GM06990 (cell line): ENCODE measurements at regions not wholly inside any gene's neighbourhood (a gene's known extent, or its start where the extent isn't known, plus 50 kb on each side); places are given as distances from the start of the nearest gene placed in this dataset.

Experiments
- DNase-seq: peaks from one replicate; pipeline ENCODE4 v3.0.0-alpha.2; 2011; ENCODE audit not compliant: insufficient read length; ENCODE audit errors: extremely low read depth
- H3K27me3 ChIP-seq: replicated peaks from 2 replicates; pipeline ENCODE4 v1.6.0; 2011; ENCODE audit warnings: low read length; ENCODE audit not compliant: control insufficient read depth, insufficient read depth
- H3K36me3 ChIP-seq: 2 replicates; pipeline ENCODE4 v1.5.1; 2011; ENCODE audit warnings: low read length; ENCODE audit not compliant: control insufficient read depth, insufficient read depth
- H3K4me3 ChIP-seq: replicated peaks from 2 replicates; pipeline ENCODE4 v1.5.1; 2011; ENCODE audit warnings: low read depth, mild to moderate bottlenecking, control low read depth, low read length
- CTCF ChIP-seq: IDR thresholded peaks from 2 replicates; pipeline ENCODE4 v1.5.1; 2011; ENCODE audit warnings: low read length, control low read depth, mild to moderate bottlenecking, inconsistent platforms; ENCODE audit not compliant: insufficient read depth, poor library complexity, severe bottlenecking

- Histone ChIP-seq H3K27me3 (no peaks in the 10 kb centered on the region), H3K4me3 (no peak overlapping the region), H3K36me3 (no peaks in the 10 kb centered on the region)
- no peak for DNase-seq
- TF ChIP-seq CTCF, result no peak
Measured at GRCh38 chr4:124469981-124470380, 242.6 kb downstream of the ANKRD50 start.

- no peak for TF ChIP-seq CTCF
- Histone ChIP-seq H3K27me3 (no peaks in the 10 kb centered on the region), H3K4me3 (no peak overlapping the region), H3K36me3 (no peaks in the 10 kb centered on the region)
- no peak for DNase-seq
Measured at GRCh38 chr4:124478470-124478869, 234.1 kb downstream of the ANKRD50 start.

GRCh38 chr4:124480061-124480460, 232.5 kb downstream of the ANKRD50 start:
- Histone ChIP-seq H3K27me3 (no peaks in the 10 kb centered on the region), H3K36me3 (no peaks in the 10 kb centered on the region), H3K4me3 (no peak overlapping the region)
- no peak for TF ChIP-seq CTCF
- no peak for DNase-seq

GRCh38 chr4:124481123-124481522, 231.4 kb downstream of the ANKRD50 start:
- Histone ChIP-seq H3K27me3 (no peaks in the 10 kb centered on the region), H3K36me3 (no peaks in the 10 kb centered on the region), H3K4me3 (no peak overlapping the region)
- no peak for DNase-seq
- TF ChIP-seq CTCF, result no peak

- H3K36me3 ChIP-seq, result no peaks in the 10 kb centered on the region
- no peaks in the 10 kb centered on the region for H3K27me3 ChIP-seq
- no peak for DNase-seq
- no peak overlapping the region for H3K4me3 ChIP-seq
- no peak for TF ChIP-seq CTCF
Measured at GRCh38 chr4:124483048-124483906, 229.3 kb downstream of the ANKRD50 start.
